Hematopoietic multipotent progenitor cell treated with erythropoietin and hydrocortisone succinate and interleukin-3 and kit ligand, for 8 days (in vitro differentiated cells): ENCODE measurements at regions not wholly inside any gene's neighbourhood (a gene's known extent, or its start where the extent isn't known, plus 50 kb on each side); places are given as distances from the start of the nearest gene placed in this dataset.

Experiments
- DNase-seq: peaks from one replicate; pipeline ENCODE4 v3.0.0-alpha.2; 2015

DNA sequence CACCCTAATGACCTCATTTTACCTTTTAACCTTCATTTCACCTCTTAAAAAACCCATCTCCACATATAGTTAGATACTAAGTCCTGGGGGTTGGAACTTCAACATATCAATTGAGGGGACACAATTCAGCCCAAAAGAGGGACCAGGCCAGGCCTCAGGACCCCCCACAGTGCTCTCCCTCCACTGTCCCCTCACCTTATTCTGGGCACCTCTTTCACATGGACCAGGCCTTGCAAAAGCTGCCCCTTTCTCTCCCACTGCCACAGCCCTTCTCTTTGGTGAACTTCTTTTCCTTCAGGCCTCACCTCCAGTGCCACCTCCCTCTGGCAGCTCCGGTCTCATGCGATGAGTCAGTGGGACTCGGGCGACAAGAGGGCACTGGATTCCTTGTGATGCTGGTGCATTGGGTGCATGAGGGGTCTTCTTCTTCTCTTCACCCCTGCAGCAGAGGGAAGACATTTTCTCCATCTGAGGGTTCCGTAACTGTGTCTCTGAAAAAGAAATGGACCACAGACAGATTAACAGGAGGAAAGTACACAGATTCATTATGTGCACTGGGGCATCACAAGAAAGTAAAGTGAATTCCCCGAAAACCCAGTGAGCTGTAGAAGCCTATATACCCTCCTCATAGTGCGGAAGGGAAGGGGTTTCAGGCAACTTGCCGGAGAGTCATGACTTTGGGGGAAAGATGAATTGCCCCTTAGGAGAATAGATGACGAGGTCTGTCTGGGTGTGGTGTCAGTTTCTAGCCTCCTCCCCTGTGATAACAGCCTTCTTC is 288.7 kb upstream of the IGFBP3 start:
- no peak for DNase-seq

DNA sequence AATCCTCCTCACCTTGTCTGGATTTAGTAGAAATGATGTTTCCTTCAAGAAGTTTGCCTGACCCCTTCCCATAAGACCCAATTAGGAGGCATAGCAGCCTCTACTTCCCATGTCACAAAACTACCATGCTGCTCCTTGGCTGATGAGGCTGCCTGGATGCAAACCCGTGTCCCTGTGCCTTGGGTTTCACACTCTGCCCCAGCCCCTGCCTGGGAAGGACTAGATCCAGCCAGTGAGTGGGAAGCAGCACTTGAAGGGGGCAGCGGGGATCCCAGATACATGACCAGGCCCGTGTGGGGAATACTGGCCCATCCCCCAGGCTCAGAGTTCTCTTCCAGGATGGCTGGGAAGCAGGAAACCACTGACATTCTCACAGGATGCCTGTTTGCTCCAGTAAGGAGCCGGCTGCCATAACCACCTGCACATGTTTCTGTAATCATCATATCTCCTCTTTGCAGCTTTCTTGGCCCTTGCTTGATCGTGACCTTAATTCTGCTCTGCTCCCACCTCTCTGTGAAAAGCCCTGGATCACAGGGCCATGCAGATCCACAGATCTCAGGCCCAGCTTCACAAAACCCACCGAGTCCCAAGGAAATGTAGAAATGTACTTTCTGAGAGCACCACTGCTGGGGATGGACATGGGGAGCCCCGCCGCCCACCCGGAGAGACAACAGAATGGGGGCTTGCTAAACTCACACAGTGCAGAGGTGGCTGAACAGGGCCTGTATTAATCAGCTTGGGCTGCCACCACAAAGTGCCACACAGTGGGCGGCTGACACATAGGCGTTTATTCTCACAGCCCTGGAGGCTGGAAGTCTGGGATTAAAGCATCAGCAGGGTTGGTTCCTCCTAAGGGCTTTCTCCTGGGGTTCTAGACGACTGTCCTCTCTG is 287.8 kb upstream of the IGFBP3 start:
- no peak for DNase-seq

DNA sequence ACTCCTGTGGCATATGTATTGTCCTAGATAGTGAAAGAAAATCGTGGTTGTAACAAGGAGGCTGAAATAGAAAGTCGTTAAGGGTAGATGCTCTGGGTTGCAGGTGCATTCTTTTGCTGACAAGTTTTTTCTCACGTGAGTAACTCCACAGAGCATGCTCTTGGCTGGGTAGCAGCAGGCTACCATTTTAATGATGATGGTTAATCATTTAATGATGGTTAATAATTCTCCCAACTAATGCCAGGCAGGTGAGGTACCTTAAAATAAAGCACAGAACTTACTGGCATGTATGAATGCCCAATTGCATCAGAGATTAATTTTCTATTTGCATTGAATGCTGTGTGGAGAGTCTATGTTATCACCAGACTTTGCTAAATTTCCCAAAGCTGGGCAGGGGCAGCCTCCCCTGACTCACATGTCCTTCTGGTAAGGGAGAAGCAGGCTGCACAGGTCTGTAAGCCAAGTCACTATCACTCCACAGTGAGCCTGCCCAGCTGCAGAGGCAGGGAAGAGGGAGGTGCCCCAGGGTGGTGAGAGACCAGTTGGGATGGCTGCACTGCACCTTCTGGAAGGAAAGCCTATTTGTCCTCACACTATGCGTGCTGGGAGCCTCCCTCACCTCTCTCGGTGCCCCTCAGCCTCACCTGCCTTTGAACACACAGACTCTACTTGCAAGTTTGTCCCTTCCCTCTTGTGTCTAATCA is 287.0 kb upstream of the IGFBP3 start:
- DNase-seq = no peak

DNA sequence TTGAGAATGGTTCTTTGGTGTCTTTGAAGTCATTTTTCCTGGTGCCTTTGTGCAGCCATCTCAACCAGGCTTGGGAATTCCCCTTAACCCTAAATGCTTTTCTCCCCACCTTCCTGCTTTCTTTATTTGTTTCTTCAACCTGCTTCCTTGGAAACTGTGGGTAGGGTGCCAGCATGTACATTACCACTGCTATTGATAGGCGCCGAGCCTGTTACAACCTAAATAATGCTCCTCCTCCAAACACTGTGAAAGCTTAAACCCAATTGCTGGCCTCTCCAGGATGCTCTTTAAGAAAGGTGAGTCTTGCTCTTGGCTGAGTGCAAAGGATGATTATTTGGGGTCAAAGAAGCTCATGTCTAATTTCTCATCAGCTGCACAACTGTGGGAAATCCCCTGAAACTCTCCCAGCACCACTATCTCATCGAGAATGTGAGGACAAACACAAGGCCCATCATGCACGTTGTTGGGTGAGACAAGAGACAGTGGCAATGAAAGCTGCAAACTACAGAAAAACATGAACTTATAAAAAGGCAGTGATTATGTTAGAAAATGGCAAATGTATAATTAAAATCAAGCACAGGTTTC is 285.5 kb upstream of the IGFBP3 start:
- DNase-seq = no peak

DNA sequence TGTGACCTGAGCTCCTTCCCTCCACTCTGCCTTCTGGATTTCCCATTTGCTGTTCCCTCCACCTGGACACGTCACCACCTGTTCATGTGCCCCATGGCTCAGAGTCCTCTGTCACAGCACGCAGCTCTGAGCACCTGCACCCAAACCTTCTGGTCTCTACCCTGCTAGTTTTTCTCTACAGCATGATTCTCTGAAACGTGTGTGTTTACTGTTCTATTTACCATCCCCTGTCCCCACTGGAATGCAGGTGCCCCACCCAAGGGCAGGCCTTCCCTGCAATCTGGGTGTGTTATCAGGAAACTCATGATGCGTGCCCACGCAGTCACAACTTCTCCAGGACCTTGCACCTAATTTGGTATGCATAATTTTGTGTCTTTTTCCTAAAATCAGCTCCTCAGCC is 284.4 kb upstream of the IGFBP3 start:
- DNase-seq = no peak

DNA sequence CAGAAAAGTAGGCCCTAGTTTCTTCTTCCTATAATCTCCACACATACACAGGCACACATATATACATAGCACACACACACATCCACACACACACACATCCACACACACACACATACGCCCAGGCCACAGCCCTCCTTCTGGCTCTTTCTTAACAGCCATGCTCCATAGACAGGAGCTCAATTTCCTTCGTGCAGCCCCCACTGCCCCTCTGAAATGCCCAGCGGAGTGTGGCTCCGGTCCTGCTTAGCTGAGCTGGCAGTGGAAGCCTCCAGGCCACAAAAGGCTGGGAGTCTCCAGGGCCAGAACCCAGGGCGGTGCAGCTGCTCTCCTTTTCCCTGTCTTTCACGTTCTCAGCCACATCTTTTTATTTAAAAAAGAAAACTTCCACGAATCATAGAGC is 282.9 kb upstream of the IGFBP3 start:
- DNase-seq = no peak

DNA sequence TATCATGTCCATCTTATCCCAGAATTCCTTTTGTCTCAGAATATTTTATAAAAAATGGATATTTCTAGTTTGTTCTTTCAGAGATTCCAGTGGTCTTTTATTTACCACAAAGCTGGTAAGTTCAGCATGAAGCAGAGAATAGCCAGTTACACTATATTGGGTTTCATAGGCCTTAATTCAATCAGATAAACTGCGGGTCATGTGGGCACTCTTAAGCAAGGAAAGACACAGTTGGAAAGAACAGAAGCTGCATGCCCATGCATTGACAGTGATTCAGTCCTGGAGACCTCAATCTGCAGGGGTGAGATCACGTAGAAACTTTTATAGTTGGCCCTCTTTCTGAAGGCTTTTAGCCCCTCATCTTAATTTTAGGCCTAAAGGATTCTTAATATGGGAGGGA is 281.3 kb upstream of the IGFBP3 start:
- DNase-seq = no peak

DNA sequence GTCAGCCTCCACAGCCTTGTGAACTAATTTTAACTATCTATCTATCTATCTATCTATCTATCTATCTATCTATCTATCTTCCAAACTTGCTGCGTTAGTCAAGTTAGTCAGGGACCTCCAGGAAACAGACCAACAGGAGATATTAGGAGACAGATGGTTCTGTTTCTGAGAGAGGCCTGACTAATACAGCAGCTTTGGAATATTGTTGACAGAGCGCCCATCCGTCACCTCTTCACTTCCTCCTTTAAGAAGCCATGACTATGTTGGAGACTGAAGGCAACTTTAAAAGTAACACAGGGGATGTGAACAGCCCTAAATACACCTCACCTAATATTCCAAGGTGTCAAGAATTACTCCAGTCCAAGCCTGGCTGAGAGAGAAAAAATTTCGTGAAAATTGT is 280.9 kb upstream of the IGFBP3 start:
- no peak for DNase-seq

DNA sequence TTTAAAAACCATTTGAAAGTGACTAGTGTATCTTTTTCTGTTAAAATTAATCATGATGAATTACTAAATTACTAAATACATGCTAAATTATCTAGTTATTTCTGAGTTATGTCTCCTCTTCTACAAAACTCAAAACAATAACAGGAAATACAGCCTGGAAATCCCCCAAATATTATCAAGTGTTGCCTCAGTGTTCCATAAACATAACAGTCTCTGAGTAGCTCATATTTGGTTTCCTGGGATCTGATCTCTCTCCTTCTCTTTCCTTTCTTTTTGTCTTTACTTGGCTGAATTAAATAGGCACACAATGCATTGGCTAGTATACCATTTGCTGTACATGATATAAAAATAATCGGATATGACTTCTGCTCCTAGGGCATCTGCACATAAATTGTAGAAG is 277.6 kb upstream of the IGFBP3 start:
- no peak for DNase-seq

DNA sequence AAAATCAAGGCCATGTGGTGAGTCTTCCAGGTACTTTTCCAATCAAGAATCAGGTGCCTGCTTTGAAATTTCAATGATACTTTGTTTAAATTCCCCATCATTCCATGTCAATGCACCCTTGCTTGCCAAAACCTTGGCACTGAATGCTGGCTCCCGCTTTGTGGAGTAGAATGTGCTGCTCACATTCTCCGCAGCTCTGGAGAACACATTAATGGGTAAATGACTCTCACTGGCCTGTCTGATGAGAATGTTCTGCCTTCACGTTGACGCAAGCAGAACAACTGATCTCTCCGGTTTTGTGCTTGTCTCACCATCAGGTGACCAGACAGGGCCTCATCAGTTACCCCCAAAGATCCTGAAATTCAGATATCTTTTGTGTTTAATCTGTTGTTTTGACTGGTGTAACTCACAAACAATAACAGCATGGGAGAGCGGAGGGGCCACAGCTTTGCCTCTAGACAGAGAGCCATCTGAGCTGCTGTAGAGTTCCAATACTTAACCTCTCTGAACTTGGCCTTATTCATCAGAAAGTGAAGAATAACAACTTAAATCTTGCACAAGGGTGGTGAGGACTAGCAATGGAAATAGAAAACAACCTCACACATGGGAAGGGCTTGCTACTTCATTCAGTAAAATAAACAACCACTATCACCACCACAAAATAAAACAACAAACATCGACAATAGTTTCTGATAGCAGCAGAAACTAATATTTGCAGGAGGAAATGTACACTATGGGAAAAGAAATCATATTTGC is 276.9 kb upstream of the IGFBP3 start:
- no peak for DNase-seq

DNA sequence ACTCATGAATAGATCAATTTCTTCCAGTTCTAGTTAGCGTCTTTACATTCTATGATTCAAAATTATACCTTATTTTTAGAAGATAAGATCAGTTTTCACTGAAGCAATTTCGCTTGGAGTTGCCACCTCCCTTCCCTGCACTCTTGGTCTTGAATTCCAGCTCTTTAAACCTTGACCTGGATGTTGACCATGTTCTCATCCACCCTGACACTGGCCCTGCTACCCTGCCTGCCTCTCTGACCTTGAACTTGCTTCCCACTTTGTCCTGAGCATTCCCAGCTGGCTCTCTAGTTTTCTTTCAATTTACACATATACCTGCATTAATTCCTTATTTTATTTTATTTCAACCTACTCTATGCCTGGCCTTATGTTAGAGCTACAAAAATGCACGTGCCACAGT is 274.9 kb upstream of the IGFBP3 start:
- no peak for DNase-seq

DNA sequence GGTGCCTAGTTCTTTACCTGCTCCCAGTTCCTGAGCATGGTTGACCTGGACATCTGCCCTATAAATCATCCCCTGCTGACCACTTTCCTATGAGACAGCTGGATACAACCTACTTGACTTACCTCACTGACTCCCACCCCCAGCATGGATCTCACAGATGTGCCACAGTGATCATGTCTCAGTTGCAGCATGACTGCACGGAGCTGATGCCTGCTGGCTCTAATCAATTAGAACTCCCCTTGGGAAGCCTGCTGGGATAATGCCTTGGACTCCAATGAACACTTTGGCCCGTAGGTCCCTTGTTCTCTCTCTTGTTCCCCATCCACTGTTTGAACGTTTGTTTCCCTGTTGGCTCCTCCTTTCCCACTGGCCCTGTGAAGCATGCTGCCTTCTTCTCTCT is 271.2 kb upstream of the IGFBP3 start:
- DNase-seq = no peak

DNA sequence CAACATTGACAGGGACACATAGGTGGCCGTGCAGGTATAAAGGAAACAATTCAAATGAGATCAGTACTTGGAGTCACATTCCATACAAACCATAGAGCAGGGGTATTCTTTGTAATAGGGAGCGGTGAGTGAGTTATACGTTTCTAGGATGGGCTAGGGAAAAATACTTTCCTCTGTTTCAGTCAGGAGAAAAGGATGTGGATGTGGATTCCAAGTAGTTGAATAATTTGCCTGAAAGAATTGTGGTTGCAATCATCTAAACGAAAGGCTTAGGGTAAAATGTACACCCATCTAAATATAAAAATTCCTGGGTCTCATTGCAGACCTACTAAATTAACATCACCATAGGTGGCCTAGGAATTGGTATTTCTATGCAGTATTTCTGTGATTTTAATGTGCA is 270.7 kb upstream of the IGFBP3 start:
- no peak for DNase-seq

DNA sequence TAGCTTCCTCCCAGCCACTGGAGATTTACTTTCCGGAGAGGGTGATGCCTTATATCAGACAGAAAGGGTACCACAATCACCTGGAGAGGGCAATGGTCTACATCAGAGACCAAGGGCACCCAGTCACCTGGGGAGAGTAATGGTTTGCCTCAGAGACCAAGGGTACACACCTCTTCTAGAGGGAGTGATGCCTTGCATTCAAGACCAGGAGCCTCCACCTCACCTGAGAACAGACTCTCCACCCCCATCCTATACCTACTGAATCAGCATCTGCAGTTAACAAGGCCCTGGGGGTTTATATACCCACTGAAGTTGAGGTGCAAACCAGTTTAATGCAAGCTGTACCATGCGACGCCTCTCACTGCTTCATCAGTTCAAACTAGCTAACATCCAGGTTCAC is 270.2 kb upstream of the IGFBP3 start:
- DNase-seq = no peak

DNA sequence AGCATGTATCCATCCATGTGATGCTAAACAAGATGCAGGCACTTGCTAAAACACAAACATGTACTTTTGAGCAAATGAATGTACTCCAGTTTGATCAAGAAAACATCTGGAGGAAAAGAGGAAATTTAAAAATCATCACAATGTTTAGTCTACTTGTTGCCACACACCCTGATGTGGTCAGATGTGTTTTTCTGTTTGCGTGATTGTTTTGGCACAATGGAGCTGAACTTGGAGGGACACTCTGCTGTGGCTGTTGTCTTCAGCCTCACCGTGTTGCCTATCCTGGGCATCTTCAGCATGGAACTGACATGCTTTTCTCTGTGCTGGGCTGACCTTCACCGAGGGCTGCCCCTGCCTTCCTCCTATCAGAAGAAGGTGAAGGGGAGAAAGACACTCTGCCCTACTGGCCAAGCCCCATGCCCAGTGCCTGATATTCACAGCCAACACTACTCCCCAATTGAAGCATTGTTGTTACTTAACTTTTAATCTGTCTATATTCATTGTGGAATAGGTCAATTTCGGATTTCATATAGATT is 268.3 kb upstream of the IGFBP3 start:
- DNase-seq = no peak

DNA sequence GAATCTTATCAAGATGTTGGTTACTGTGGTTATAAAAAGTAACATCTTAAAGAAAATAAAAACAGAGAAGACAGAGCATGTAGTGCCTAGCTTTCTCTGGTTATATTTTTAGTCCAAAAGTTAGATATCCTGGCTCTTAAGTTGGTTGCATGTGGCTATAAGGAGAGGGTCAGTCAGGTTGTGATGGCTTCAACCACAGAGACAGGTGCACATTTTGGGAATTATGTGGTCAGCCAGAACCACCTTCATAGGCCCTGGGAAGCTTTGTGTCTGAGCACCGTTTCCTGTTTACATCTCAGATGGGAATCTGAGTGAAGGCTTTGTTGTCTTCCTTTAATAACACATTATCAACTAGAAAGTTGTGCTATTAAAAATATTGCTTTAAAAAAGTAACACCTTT is 265.1 kb upstream of the IGFBP3 start:
- no peak for DNase-seq

DNA sequence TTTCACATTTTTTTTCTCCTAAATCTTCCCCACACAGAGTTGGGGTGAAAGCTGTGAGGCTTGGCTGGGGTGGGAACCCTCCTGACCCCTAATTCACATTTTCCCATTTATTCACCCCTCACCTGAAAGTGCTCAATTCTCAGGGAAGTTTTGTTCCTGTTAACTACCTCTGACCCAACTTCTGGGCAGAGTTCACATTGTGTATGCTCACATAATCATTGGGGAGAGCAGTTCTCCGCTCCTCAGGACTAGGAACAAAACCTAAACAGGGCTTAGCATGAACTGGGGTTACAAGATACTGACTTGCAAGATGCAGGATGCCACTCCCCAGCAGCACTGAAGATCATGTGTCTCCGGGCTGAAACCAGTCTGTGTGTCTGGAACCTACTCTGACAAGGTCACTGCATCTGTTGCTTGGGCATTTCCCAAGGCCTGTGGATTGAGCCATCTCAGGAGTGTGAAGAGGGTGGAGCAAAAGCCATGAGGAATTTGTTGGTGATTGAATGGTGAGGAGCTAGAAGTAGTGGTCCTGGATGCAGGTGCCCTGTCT is 258.1 kb upstream of the IGFBP3 start:
- no peak for DNase-seq

DNA sequence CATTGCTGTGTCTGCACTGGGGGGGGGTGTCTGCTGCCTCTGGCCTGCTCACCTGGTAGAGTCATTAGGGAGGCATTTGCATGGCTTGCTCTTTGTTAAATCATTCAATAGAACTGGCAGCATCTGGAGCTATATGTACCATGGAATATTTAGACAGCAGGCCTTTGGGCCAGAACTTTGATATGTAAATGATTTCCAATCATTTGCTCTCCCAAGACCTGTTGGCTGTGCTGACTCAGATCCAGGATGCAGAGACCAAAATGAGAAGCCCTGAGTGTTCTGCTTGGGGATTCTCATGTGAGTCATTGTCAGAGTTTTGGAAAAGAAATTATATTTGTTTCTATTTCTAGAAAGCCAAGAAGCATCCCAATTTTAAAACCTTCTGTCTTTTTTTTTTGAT is 257.6 kb upstream of the IGFBP3 start:
- DNase-seq = no peak

DNA sequence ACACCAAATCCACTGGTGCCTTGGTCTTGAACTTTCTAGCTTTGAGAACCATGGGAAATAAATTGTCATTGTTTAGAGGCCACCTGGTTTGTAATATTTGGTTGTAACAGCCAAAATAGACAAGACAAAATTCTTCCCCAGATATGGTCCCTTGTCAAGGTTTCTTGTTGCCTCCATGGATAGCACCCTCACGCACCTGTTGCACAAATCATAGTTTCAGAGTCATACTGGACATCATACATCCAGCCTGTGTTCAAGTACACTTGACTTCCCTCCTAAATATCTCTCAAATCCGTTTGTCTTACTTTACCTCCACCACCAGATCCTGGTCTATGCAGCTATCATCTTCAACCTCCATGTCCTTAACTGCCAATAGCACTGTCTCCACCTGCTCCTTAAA is 256.7 kb upstream of the IGFBP3 start:
- DNase-seq = no peak

DNA sequence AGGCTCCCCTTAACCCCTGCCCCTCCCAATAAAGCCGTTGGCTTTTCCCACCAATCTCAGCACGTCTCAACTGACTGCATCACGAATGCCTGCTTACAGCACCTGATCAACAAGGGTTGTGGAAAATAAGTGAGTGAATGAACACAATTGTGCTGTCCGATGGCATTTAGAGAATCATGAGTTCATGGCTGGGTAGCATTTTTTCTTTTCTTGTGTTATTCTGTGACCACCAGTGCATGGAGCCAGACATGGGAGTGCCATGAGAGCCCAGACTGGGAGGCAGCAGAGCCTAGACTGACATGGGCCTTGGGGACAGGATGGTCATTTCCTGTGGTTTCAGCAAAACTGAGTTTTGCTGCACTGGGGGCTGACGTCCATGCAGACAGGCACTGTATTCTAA is 254.1 kb upstream of the IGFBP3 start:
- DNase-seq = no peak

DNA sequence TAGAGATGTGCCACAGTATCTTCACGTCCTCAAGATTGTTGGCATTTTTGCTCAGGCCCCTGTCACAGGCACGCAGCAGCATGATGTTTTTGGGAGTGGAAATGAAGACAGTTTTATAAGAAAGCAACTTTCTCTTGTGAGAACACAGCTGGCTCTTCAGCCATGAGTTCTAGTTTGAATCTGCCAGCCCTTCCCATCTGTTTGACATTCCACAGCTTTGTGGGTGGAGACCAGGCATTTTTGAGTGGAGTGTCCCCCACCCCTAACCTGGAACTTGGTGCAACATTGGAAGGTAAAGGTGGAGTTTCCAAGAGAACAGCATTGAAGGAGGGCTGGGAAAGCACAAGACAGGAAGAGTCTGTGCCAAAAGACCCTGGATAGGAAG is 253.1 kb upstream of the IGFBP3 start:
- no peak for DNase-seq
